Adrenal gland (tissue), 5 donors: ENCODE measurements at regions not wholly inside any gene's neighbourhood (a gene's known extent, or its start where the extent isn't known, plus 50 kb on each side); places are given as distances from the start of the nearest gene placed in this dataset.

Experiments
- POLR2A ChIP-seq, 2 donors: fragments of 450-650 bp; IDR thresholded peaks; one replicate each; pipeline ENCODE4 v1.6.1; 2017; ENCODE audit warnings: antibody characterized with exemption in 2 of 2, mild to moderate bottlenecking in 2 of 2, moderate library complexity in 1 of 2
- TF ChIP-seq, protein P1 (sequence below), 6 experiments: fragments of 450-650 bp in 4 of 6; fragments of 200-600 bp in 2 of 6; sonication (generic) in 1 of 6; IDR thresholded peaks; 1 replicate in 5 of 6; 2 replicates in 1 of 6; pipeline versions ENCODE4 v1.5.1 to v1.8.0; 2016 to 2021; ENCODE audit warnings: antibody characterized with exemption in 6 of 6, mild to moderate bottlenecking in 2 of 6, moderate library complexity in 1 of 6
- donor health status: DM: no; HTN: no; CAD: no.

DNA sequence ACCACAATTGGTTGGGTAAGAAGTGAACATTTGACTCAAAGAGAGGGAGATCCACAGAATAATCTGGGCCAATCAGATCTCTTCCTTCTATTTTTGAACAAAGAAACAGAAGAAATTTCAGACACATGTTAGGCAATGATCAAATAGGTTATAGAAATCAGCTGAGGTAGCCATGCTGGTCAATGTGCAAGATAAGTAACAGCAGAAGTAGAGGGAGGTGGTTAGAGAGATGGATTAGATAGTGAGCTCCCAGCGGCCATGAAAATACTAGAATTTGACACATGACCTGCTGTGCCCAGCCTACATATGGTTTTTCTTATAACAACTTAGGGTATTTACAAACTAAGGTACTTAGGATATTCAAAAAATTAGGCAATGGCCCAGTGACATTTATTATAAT lies 230.9 kb upstream of the ARID2 start:
- TF ChIP-seq, protein P1, sequence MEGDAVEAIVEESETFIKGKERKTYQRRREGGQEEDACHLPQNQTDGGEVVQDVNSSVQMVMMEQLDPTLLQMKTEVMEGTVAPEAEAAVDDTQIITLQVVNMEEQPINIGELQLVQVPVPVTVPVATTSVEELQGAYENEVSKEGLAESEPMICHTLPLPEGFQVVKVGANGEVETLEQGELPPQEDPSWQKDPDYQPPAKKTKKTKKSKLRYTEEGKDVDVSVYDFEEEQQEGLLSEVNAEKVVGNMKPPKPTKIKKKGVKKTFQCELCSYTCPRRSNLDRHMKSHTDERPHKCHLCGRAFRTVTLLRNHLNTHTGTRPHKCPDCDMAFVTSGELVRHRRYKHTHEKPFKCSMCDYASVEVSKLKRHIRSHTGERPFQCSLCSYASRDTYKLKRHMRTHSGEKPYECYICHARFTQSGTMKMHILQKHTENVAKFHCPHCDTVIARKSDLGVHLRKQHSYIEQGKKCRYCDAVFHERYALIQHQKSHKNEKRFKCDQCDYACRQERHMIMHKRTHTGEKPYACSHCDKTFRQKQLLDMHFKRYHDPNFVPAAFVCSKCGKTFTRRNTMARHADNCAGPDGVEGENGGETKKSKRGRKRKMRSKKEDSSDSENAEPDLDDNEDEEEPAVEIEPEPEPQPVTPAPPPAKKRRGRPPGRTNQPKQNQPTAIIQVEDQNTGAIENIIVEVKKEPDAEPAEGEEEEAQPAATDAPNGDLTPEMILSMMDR (IDR thresholded peaks at IDR 0.05): no peak
- TF ChIP-seq POLR2A (IDR thresholded peaks at IDR 0.05): no peak
